ACC112 (cell line): ENCODE measurements at regions not wholly inside any gene's neighbourhood (a gene's known extent, or its start where the extent isn't known, plus 50 kb on each side); places are given as distances from the start of the nearest gene placed in this dataset.

Experiments used
- H2AFZ ChIP-seq: fragments of 200-600 bp; sonication (generic); one replicate; pipeline ENCODE4 v1.6.0; 2017; ENCODE audit warnings: antibody characterized with exemption, low read length; ENCODE audit not compliant: unreplicated experiment
- H3K27ac ChIP-seq: fragments of 200-600 bp; sonication (generic); 2 replicates; pipeline ENCODE4 v1.5.1; 2014; ENCODE audit warnings: low read depth, mild to moderate bottlenecking, antibody characterized with exemption, low read length, moderate library complexity
- H3K27me3 ChIP-seq: fragments of 200-600 bp; sonication (generic); 2 replicates; pipeline ENCODE4 v1.6.1; 2014; ENCODE audit warnings: mild to moderate bottlenecking, antibody characterized with exemption, low read length, moderate library complexity, mixed read lengths; ENCODE audit not compliant: insufficient read depth
- H3K36me3 ChIP-seq: fragments of 200-600 bp; sonication (generic); 2 replicates; pipeline ENCODE4 v1.6.1; 2016; ENCODE audit warnings: mild to moderate bottlenecking, antibody characterized with exemption, low read length, moderate library complexity, mixed read lengths; ENCODE audit not compliant: insufficient read depth
- H3K4me1 ChIP-seq: fragments of 200-600 bp; sonication (generic); one replicate; pipeline ENCODE4 v1.6.1; 2016; ENCODE audit warnings: low read length, mixed read lengths; ENCODE audit not compliant: insufficient read depth, unreplicated experiment, control insufficient read depth
- H3K4me3 ChIP-seq: fragments of 200-600 bp; sonication (generic); 2 replicates; pipeline ENCODE4 v1.5.1; 2014; ENCODE audit warnings: mild to moderate bottlenecking, low read depth, low read length
- H3K79me2 ChIP-seq: fragments of 200-600 bp; sonication (generic); one replicate; pipeline ENCODE4 v1.6.0; 2016; ENCODE audit warnings: low read length; ENCODE audit not compliant: control insufficient read depth, unreplicated experiment, insufficient read depth

- Histone ChIP-seq H3K79me2 (no peaks in the 10 kb centered on the region), H3K36me3 (no peaks in the 10 kb centered on the region), H3K4me3 (no peak overlapping the region)
Measured at GRCh38 chr11:110929129-110929528, 216.9 kb upstream of the ARHGAP20 start.

GRCh38 chr11:110928391-110928790, 216.2 kb upstream of the ARHGAP20 start:
- Histone ChIP-seq H2AFZ (no peak overlapping the region), H3K36me3 (no peaks in the 10 kb centered on the region), H3K4me1 (no peaks in the 10 kb centered on the region), H3K27ac (no peak overlapping the region), H3K27me3 (no peaks in the 10 kb centered on the region), H3K4me3 (no peak overlapping the region), H3K79me2 (no peaks in the 10 kb centered on the region)

More at GRCh38 chr11:110929129-110929528, 216.9 kb upstream of the ARHGAP20 start:
- Histone ChIP-seq H3K27me3 (no peaks in the 10 kb centered on the region), H3K4me1 (no peaks in the 10 kb centered on the region), H2AFZ (no peak overlapping the region), H3K27ac (no peak overlapping the region)

- H3K36me3 ChIP-seq = no peaks in the 10 kb centered on the region
Measured at GRCh38 chr11:110921742-110922521, 209.7 kb upstream of the ARHGAP20 start.

GRCh38 chr11:110919241-110919922, 207.1 kb upstream of the ARHGAP20 start:
- no peak overlapping the region for H2AFZ ChIP-seq

More at GRCh38 chr11:110921742-110922521, 209.7 kb upstream of the ARHGAP20 start:
- no peaks in the 10 kb centered on the region for H3K79me2 ChIP-seq
- no peak overlapping the region for H3K27ac ChIP-seq
- no peaks in the 10 kb centered on the region for H3K27me3 ChIP-seq
- H3K4me1 ChIP-seq = no peaks in the 10 kb centered on the region
- H2AFZ ChIP-seq = no peak overlapping the region
- H3K4me3 ChIP-seq = no peak overlapping the region

GRCh38 chr11:110918351-110918750, 206.1 kb upstream of the ARHGAP20 start:
- H2AFZ ChIP-seq = no peak overlapping the region
- no peaks in the 10 kb centered on the region for H3K4me1 ChIP-seq
- no peaks in the 10 kb centered on the region for H3K27me3 ChIP-seq
- no peak overlapping the region for H3K27ac ChIP-seq
- no peaks in the 10 kb centered on the region for H3K79me2 ChIP-seq
- H3K36me3 ChIP-seq = no peaks in the 10 kb centered on the region
- no peak overlapping the region for H3K4me3 ChIP-seq

More at GRCh38 chr11:110919241-110919922, 207.1 kb upstream of the ARHGAP20 start:
- no peaks in the 10 kb centered on the region for H3K79me2 ChIP-seq
- no peaks in the 10 kb centered on the region for H3K36me3 ChIP-seq
- no peaks in the 10 kb centered on the region for H3K27me3 ChIP-seq
- no peak overlapping the region for H3K4me3 ChIP-seq
- H3K27ac ChIP-seq = no peak overlapping the region
- H3K4me1 ChIP-seq = no peaks in the 10 kb centered on the region

- Histone ChIP-seq H3K4me3 (no peak overlapping the region), H3K27ac (no peak overlapping the region), H3K36me3 (no peaks in the 10 kb centered on the region), H3K27me3 (no peaks in the 10 kb centered on the region), H2AFZ (no peak overlapping the region), H3K79me2 (no peaks in the 10 kb centered on the region), H3K4me1 (peaks cover 18% of the 10 kb centered on the region)
Measured at GRCh38 chr11:110912437-110912836, 200.2 kb upstream of the ARHGAP20 start.

GRCh38 chr11:110910384-110910783, 198.1 kb upstream of the ARHGAP20 start:
- Histone ChIP-seq H3K4me3 (no peak overlapping the region), H2AFZ (no peak overlapping the region), H3K79me2 (no peaks in the 10 kb centered on the region), H3K27ac (no peak overlapping the region), H3K4me1 (peaks cover 24% of the 10 kb centered on the region), H3K27me3 (no peaks in the 10 kb centered on the region), H3K36me3 (no peaks in the 10 kb centered on the region)

GRCh38 chr11:110909336-110909735, 197.1 kb upstream of the ARHGAP20 start:
- peaks cover 24% of the 10 kb centered on the region for H3K4me1 ChIP-seq
- H3K4me3 ChIP-seq = no peak overlapping the region
- no peaks in the 10 kb centered on the region for H3K27me3 ChIP-seq
- no peak overlapping the region for H2AFZ ChIP-seq
- peak overlapping the region; percentile 37; the same call in 1 of the 2 replicates for H3K27ac ChIP-seq
- no peaks in the 10 kb centered on the region for H3K79me2 ChIP-seq
- no peaks in the 10 kb centered on the region for H3K36me3 ChIP-seq

GRCh38 chr11:110908401-110909105, 196.3 kb upstream of the ARHGAP20 start:
- H3K4me1 ChIP-seq = peaks cover 24% of the 10 kb centered on the region
- no peaks in the 10 kb centered on the region for H3K36me3 ChIP-seq
- H3K27ac ChIP-seq = peak overlapping the region; percentile 78
- peak overlapping the region; percentile 48 for H2AFZ ChIP-seq
- no peaks in the 10 kb centered on the region for H3K79me2 ChIP-seq
- H3K4me3 ChIP-seq = no peak overlapping the region; the same call in 1 of the 2 replicates
- H3K27me3 ChIP-seq = no peaks in the 10 kb centered on the region

- Histone ChIP-seq H3K4me3 (peak overlapping the region; percentile 15; the same call in 1 of the 2 replicates), H3K36me3 (no peaks in the 10 kb centered on the region), H3K4me1 (peaks cover 24% of the 10 kb centered on the region), H2AFZ (peak overlapping the region; percentile 1), H3K27me3 (no peaks in the 10 kb centered on the region), H3K27ac (peak overlapping the region; percentile 78), H3K79me2 (no peaks in the 10 kb centered on the region)
Measured at GRCh38 chr11:110907629-110908028, 195.4 kb upstream of the ARHGAP20 start.
